NCI-H226 (cell line): ENCODE measurements at regions not wholly inside any gene's neighbourhood (a gene's known extent, or its start where the extent isn't known, plus 50 kb on each side); places are given as distances from the start of the nearest gene placed in this dataset.
"Not testable (repeated sequence)": the region's sequence is repeated elsewhere in the genome, so short reads cannot be mapped to it uniquely, and the experiment has no call there.

ENCODE experiments used
- DNase-seq: peaks from one replicate; pipeline ENCODE4 v3.0.0-alpha.2; 2015

DNA sequence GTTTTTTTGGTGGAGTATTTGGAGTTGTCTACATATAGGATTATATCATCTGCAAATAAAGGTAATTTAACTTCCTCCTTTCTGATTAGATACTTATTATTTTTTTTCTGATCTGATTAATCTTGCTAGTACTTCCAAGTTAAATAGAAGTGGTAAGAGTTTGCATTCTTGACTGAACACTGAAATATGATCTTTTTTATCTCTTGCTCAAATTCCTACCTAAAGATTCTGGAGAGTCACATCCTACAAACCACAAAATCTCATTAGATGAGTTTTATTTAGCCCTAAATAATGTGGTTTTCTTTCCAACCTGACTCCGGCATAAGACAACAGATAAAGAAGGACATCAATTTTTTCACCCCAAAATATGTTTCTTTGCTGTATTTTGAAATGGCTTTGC, 977.9 kb upstream of the GBE1 start:
- DNase-seq: no peak

DNA sequence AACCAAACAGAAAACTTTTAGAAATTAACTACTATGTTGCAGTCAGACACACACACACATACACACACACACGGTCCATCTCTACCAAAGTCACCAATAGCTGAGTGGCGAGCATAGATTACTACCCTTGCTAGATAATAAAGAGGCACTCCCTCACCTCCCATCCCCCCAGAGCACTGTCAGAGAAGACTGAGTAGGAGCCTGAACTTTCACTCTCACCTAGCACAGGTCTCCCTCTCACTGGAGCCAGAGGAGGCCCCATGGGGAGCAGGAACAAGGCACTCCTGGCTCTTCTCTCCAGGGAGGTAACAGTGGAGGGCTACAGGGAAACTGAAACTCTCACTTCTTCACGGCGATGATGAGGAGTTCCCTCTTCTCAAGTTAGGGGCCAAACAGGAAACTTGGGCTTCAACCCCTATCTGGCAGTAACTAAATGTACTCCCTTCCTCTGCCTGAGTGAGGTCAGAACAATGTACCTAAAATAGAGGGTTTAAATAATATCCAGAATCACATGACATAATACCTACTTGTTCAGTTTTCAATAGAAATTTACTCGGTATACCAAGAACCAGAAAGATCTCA, 975.3 kb upstream of the GBE1 start:
- DNase-seq: no peak

DNA sequence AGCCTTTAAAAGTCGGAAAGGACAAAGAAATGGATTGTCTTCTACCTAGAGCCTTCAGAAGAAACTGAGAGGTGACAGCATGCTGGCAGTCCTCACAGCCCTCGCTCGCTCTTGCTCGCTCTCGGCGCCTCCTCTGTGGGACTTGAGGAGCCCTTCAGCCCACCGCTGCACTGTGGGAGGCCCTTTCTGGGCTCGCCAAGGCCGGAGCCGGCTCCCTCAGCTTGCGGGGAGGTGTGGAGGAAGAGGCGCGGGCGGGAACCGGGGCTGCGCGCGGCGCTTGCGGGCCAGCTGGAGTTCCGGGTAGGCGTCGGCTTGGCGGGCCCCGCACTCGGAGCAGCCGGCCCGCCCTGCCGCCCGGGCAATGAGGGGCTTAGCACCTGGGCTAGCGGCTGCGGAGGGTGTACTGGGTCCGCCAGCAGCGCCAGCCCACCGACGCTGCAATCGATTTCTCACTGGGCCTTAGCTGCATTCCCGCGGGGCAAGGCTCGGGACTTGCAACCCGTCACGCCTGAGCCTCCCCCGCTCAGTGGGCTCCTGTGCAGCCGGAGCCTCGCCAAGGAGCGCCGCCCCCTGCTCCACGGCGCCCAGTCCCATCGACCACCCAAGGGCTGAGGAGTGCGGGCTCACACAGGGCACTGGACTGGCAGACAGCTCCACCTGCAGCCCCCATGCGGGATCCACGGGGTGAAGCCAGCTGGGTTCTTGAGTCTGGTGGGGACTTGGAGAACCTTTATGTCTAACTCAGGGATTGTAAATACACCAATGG, 953.8 kb upstream of the GBE1 start:
- DNase-seq: no peak

DNA sequence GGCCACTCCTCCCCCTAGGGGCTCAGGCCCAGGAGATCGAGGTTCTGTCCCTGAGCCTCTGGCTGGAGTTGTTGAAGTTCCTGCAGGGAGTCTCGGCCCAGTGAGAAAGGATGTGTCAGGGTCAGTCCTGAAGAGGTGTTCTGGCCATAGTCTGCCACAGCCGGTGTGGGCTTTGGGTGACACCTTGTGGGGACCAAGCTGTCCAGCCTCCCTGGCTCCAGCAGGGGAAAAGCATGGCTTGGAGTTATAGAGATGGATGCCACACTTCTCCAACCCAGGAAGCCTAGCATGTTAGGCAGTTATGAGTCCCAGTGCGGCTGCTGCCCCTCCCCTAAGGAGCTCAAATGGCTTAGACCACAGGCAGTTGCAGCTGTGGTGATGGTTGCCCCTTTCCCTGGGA, 945.6 kb upstream of the GBE1 start:
- no peak for DNase-seq

DNA sequence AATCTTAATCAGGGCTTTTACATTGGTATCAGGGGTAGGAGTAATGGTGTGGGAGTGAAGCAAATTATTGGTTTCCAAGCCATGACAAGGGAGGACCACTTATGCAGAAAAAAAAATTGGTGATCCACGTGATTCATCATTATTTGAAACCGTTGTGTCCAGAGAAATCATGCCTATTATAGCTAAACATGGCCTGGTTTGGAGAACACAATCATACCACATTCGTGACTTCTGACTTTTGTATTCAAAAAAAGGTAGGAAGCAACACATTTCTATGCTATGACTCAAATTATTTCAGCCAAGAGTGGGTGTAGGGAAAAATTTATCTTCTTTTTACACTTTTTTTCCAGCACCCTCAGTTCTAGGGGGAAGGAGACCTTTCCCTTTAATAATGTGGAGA, 924.3 kb upstream of the GBE1 start:
- no peak for DNase-seq

DNA sequence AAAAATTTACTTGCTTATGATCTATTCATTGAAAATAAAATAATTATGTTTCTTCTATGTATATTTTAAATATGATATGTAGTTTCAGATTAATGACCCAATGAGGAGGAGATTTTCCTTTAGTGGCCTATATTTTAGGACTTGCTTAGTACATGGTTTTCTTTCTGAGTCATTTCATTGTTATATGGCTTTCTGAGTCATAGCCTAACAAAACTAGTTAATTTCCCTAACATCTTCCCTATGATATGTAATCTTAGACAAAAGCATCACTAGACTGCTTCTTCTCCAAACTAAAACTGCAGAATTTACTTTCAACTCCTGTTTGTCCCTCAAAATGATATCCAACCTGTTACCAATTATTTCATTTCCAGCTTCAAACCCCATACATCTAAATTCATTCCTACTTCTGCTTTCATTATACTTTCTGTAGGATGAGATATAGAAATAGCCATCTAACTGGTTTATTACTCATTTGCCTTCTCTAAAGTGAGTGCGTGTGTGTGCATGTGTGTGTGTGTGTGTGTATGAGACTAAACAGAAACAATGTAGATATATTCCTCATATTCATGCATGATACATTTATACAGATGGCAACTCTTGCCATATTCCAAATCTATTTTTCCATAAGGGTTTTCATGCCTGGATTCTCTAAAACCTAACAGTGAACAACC, 915.0 kb upstream of the GBE1 start:
- no peak for DNase-seq

DNA sequence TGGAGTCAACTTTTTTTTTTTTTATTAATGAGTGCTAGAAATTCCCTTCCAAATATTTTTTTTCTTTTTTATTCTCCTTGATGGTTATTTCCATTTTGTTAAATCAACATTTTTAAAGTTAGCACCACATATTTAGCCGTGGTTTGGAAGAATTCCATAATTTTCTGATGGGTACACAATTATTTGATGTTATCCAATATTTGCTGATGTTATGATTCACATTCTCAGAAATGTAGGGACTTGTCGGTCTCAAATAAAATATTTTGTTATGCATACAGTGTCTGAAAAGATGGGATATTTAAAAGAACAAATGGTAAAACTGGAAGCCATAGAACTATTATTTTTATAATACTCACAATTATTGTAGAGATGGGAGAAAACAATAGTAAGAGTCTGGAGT, 911.5 kb upstream of the GBE1 start:
- DNase-seq: no peak

DNA sequence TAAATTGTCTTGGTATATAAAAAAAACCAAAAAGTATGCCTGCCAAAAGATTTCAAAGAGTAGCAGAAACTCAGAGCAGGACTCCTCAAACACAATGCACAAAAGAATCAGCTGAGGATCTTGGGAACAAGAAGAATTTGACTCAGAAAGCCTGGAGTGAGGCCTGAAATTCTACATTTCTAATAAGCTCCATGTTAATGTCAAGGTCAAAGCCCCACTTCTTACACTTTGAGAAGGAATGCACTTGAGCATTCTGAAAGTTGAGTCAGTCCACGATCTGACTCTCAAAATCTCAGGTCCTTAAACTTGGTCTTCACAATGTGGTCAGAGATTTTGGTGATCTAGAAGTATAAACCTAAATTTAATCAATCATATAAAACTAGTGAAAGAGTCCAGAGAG, 910.0 kb upstream of the GBE1 start:
- no peak for DNase-seq

DNA sequence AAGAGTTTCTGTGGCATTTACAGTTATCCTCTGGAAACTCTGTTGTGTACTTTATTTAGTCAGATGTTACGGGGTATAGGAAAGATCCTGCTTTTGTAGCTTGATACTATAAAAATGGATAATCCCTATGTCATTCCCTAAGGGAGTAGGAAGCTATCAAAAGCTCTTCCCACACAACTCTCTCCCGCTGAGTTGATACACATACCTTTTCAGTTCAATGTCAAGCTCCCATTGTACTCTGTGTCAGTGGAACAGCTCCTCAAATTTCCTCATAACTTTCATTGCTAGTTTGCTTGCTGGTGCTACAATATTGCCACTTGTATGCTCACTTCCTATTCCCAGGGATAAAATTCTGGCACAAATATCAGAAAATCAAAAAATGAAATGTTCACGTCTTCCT, 893.3 kb upstream of the GBE1 start:
- no peak for DNase-seq

DNA sequence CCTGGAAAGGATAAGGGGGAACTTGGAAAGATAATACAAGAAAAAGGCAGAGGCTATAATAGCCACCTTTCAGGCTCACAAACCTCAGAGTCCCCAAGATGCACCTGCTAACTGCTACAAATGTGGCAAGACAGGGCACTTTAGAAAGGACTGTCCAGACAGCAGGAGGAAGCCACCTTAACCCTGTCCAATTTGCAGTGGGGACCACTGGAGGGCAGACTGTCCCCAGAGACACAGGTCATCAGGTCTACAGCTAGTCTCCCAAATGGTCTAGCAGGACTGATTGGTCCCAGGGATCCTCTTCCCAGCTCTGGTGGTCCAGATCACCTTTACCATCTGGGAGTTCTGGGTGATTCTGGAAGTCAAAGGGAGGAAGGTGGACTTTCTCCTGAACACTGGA, 882.5 kb upstream of the GBE1 start:
- DNase-seq: no peak

DNA sequence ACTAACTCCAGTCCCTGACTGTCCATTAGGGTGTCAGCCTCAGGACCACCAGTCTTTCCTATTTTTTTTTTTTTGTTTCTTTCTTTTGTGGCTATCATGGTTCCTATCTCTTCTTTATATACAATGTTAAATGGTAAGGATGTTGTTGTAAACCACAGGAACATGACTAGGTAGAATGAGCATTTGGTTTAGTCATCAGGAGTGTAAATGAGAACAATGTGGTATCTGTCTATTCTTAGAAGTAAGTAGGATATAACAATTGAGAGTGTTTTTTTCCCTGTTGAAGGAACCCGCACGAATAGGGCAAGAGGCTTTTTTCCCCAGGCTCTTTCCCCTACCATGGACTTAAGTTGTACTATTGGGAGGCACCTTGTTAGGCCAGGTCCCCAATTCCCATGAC, 880.3 kb upstream of the GBE1 start:
- no peak for DNase-seq

DNA sequence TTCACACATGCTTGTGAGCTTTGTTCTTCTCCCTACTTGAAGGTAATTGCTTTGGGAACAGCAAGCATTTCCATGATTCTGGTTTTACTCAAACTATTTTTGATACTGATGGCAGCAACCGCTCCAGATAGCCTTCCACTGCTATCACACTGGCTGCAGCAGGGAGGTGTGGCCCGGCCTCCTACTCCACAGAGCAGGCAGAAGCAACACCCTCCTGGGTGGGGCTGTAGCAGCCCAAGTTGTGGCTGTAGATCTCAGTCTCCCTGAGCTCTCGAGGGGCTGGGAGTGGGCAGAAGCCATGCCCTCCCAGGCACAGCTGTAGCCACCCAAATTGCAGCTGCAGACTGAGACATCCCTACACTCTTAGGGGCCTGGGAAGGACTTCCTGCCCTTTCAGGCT, 878.8 kb upstream of the GBE1 start:
- DNase-seq: no peak

DNA sequence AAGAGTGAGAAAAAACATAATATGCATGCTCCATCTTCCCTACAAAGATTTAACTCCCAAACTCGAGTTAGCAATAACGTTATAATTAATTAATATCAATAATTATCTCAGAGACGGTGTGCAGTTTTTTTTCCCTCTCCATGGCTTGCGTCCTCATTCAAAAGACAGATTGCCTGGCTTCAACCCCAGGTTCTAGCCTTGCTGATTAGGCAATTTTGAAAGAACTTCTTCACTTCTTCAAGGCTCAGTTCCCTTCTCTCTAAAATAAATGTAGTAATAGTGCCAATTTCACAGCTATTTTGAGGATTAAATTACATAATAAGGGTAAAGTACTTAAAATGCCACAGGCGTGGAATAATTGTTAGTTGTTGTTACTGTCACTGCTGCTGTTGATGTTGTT, 876.1 kb upstream of the GBE1 start:
- DNase-seq: no peak

DNA sequence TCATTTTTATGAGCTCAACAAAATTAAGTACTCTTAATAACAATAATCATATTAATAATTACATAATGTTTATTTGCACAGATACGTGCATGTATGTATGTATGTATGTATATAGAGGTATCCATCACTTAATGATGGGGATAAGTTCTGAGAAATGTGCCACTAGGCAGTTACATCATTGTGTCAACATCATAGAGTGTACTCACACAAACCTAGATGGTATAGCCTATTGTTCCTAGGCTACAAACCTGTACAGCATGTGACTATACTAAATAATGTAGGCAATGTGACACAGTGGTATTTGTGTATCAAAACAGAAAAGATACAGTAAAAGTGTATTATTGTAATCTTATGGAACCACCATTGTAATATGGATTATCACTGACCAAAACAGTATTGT, 874.7 kb upstream of the GBE1 start:
- no peak for DNase-seq

DNA sequence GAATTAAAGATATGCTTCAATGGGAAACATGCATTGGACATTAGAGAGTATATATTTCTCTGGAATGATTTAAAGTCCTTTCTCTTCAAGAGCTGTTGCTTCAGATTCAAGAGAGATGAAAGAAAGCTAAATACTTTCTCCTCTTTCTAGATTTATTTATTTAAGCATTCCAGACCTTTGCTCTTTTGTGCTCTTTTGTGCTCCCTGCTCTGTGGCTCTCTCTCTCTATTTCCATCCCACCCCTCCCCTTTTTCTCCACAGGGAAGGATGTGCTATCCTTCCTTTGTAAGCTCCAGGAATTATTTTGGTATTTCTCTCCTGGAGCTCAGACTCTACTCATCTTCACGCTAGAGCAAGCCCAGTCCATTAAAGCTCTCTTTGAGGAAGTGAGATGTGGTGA, 871.9 kb upstream of the GBE1 start:
- DNase-seq: no peak

DNA sequence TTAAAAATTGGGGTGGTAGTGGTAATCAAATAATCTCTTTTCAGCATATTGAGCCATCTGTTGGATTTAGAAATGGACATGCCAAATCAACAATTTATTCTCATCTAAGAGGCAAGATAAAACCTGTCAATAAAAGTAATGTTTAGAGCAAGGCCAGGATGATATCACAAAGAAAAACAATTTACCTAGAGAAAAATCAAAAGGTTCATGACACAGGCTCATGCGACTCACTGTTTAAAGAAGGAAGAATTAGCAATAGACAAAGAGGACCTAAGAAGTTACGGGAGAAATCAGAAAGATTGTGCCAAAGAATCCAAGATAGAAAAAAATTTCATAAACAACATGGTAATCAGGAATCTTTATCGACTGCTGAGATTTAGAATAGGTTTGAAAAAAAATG, 868.5 kb upstream of the GBE1 start:
- no peak for DNase-seq

DNA sequence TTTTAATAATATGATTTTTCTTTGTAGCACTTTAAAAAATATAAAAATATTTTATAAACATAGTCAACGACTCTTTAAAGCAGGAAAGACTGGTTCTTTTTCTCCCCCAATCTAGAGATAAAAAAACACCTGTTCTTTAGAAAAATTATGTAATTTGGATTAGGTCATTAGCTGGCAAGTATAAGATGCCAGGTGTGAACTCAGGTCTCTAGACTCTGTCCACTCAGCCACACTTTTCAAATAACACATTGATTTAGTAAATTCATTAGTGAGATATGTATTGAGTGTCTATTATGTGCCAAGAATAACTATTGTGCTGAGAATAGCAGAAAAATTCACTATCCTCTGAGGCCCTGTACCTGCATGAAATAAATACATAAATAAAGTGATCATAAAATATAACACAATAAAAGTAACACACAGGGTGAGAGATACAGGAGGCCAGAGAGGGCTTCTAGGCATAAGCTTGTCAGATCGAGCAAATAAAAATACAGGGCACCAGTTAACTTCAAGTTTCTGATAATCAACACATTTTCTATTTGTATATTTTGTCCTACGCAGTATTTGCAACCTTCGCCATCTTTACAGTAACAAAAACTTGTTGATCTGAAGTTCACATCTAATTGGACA, 867.1 kb upstream of the GBE1 start:
- no peak for DNase-seq

DNA sequence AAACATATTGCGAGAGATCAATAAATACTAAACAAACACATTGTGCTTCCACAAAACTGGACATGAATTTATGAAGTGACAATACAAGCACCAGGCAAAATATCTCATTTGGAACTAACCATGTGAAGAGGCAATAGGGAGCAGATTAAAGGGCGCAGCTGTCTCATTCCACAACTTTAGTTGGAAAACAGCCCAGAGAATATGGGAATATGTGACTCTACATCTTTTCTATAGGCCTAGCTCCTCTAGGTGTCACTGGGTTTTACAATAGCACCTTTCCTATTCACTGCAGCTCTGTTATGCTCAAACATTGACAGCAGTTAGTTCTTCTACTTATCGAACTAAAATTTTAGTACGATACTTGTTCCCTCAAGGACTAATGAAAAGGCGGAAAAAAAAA, 866.3 kb upstream of the GBE1 start:
- no peak for DNase-seq

DNA sequence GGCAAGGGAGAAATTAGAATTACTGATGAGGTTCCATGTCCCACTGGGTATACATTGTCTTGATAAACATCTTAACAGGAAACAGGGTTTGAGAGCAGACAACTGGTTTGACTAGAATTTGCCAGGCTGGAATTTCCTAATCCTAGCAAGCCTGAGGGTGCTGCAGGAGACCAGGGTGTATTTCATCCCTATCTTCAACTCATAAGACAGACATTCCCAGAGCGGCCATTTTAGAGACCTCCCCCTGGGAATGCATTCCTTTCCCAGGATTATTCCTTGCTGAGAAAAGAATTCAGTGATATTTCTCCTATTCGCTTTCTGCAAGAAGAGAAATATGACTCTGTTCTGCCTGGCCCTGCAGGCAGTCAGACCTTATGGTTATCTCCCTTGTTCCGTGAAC, 859.3 kb upstream of the GBE1 start:
- DNase-seq: not testable (repeated sequence)

DNA sequence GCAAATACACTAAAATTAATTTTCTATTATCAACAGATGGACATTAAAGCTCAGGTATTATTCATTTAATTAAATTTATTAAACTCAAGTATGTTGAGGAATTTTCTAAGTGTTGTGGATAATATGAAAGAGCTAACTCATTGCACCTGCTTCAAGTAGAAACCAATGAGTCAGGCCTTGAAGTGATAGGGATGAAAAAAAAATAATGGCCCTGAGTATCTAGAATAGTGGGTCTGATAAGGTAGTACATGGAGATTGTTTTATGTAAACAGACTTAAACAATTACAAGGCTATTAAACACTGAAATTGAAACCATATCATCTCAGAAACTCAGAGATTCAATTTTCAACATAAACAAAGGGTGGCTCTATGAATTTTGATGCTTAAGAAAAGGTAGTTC, 857.1 kb upstream of the GBE1 start:
- no peak for DNase-seq

DNA sequence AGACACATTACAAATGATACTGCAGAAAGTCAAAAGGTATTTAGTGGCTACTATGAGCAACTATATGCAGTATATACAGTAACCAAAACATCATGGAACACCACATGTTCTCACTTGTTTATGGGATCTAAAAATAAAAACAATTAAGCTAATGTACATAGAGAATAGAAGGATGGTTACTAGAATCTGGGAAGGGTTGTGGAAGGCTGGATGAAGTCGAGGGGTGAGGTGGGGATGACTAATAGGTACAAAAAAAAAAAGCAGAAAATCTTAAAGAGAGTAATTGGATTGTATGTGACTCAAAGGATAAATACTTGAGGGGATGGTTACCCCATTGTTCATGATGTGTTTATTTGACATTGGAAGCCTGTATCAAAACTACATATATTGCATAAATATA, 848.8 kb upstream of the GBE1 start:
- DNase-seq: no peak

DNA sequence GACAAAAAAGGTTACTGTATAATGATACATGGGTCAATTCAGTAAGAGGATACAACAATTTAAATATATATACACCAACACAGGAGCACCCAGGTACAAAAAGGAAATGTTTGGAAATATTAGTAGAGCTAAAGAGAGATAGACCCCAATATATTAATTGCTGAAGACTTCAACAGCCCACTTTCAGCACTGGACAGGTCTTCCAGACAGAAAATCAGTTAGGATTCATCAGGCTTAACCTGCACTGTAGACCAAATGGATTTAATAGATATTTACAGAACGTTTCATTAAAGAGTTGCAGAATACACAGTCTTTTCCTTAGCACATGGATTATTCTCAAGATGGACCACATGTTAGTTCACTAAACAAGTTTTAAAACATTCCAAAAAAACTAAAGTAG, 845.9 kb upstream of the GBE1 start:
- DNase-seq: no peak

DNA sequence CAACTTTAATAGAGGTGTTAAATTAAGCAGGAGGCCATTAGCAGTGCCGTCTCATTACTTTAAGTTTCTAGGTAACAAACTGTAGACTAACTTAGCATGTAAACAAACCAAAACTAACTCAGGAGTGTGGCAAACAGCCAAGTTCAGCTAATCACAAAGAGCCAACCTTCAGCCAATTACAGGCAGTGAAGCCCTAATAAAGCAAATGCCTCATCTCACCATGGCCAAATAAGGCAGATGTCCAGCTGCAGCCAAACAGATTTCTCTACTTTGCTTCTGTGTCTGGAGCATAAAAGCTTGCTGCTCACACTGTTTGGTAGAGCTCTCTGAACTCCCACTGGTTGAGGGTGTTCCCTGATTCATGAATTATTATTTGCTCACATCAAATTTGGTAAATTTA, 835.4 kb upstream of the GBE1 start:
- DNase-seq: no peak

DNA sequence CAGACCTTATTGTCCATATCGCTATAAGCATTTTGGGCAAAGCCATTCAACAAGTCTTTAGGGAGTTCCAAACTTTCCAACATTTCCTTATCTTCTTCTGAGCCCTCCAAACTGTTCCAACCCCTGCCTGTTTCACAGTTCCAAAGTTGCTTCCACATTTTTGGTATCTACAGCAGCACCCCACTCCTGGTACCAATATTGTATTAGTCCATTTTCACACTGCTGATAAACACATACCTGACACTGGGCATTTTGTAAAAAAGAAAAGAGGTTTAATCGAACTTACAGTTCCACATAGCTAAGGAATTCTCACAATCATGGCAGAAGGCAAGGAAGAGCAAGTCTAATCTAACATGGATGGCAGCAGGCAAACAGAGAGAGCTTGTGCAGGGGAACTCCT, 834.1 kb upstream of the GBE1 start:
- no peak for DNase-seq
